ENCODE measurements at regions not wholly inside any gene's neighbourhood (a gene's known extent, or its start where the extent isn't known, plus 50 kb on each side); places are given as distances from the start of the nearest gene placed in this dataset.

- Histone ChIP-seq H3K4me1 (no peaks in the 10 kb centered on the region), H3K9me3 (no peaks in the 10 kb centered on the region), H3K4me3 (no peak overlapping the region), H3K27me3 (no peaks in the 10 kb centered on the region), H3K9ac (ENCODE audit: low read depth in 2 of 2, low read length in 2 of 2) (no peak overlapping the region), H3K36me3 (no peaks in the 10 kb centered on the region), H3K27ac (no peak overlapping the region)
- no peak for TF ChIP-seq CTCF (IDR thresholded peaks at IDR 0.05)
- intact Hi-C loops (cut with DNase I) = no loop called here
- peak; percentile 26 for DNase-seq
These were observed 114.7 kb upstream of the FRMD4B start for GRCh38 chr3:69500604-69501003.

GRCh38 chr3:69499899-69500421 is 114.1 kb upstream of the FRMD4B start:
- Histone ChIP-seq H3K27me3 (no peaks in the 10 kb centered on the region), H3K9me3 (no peaks in the 10 kb centered on the region), H3K9ac (ENCODE audit: low read depth in 2 of 2, low read length in 2 of 2) (no peak overlapping the region), H3K27ac (no peak overlapping the region), H3K4me3 (no peak overlapping the region), H3K36me3 (no peaks in the 10 kb centered on the region), H3K4me1 (no peaks in the 10 kb centered on the region)
- intact Hi-C loops (cut with DNase I) = no loop called here
- DNase-seq = peak; percentile 18
- no peak for TF ChIP-seq CTCF (IDR thresholded peaks at IDR 0.05)

- H3K4me1 ChIP-seq = no peaks in the 10 kb centered on the region
- no peak overlapping the region for H3K27ac ChIP-seq
- H3K36me3 ChIP-seq = no peaks in the 10 kb centered on the region
- H3K4me3 ChIP-seq = no peak overlapping the region
- H3K9ac ChIP-seq (ENCODE audit: low read depth in 2 of 2, low read length in 2 of 2) = no peak overlapping the region
- DNase-seq = no peak
- TF ChIP-seq CTCF (IDR thresholded peaks at IDR 0.05) = no peak
- intact Hi-C loops (cut with DNase I) = no loop called here
- H3K27me3 ChIP-seq = no peaks in the 10 kb centered on the region
- no peaks in the 10 kb centered on the region for H3K9me3 ChIP-seq
These were observed 113.5 kb upstream of the FRMD4B start for GRCh38 chr3:69499422-69499821.

GRCh38 chr3:69496856-69497255 is 111.0 kb upstream of the FRMD4B start:
- no peak for TF ChIP-seq CTCF (IDR thresholded peaks at IDR 0.05)
- Histone ChIP-seq H3K36me3 (no peaks in the 10 kb centered on the region), H3K4me1 (no peaks in the 10 kb centered on the region), H3K27me3 (no peaks in the 10 kb centered on the region), H3K9ac (ENCODE audit: low read depth in 2 of 2, low read length in 2 of 2) (no peak overlapping the region), H3K27ac (no peak overlapping the region), H3K4me3 (no peak overlapping the region), H3K9me3 (no peaks in the 10 kb centered on the region)
- intact Hi-C loops (cut with DNase I) = no loop called here
- DNase-seq = no peak

GRCh38 chr3:69494185-69494584 is 108.3 kb upstream of the FRMD4B start:
- H3K9me3 ChIP-seq = no peaks in the 10 kb centered on the region
- H3K36me3 ChIP-seq = no peaks in the 10 kb centered on the region
- H3K4me1 ChIP-seq = no peaks in the 10 kb centered on the region
- H3K27ac ChIP-seq = no peak overlapping the region
- no peak overlapping the region for H3K4me3 ChIP-seq
- intact Hi-C loops (cut with DNase I) = no loop called here
- no peaks in the 10 kb centered on the region for H3K27me3 ChIP-seq
- no peak for TF ChIP-seq CTCF (IDR thresholded peaks at IDR 0.05)
- DNase-seq = no peak
- H3K9ac ChIP-seq (ENCODE audit: low read depth in 2 of 2, low read length in 2 of 2) = no peak overlapping the region

GRCh38 chr3:69493157-69493556 is 107.3 kb upstream of the FRMD4B start:
- Histone ChIP-seq H3K27ac (no peak overlapping the region), H3K4me3 (no peak overlapping the region), H3K36me3 (no peaks in the 10 kb centered on the region), H3K9me3 (no peaks in the 10 kb centered on the region), H3K4me1 (no peaks in the 10 kb centered on the region), H3K27me3 (no peaks in the 10 kb centered on the region), H3K9ac (ENCODE audit: low read depth in 2 of 2, low read length in 2 of 2) (no peak overlapping the region)
- TF ChIP-seq CTCF (IDR thresholded peaks at IDR 0.05) = no peak
- no peak for DNase-seq
- intact Hi-C loops (cut with DNase I) = no loop called here

All from colonic mucosa (tissue), 4 donors.